ENCODE measurements at regions not wholly inside any gene's neighbourhood (a gene's known extent, or its start where the extent isn't known, plus 50 kb on each side); places are given as distances from the start of the nearest gene placed in this dataset.

- TF ChIP-seq CTCF (IDR thresholded peaks at IDR 0.05; ENCODE audit: insufficient read depth, low read length, poor library complexity, severe bottlenecking) = no peak
- no peak for DNase-seq (ENCODE audit: low read depth)
Observed at GRCh38 chr13:74032325-74032724, 101.9 kb downstream of the KLF12 start.

GRCh38 chr13:74027161-74027779 is 106.9 kb downstream of the KLF12 start:
- no peak for TF ChIP-seq CTCF (IDR thresholded peaks at IDR 0.05; ENCODE audit: insufficient read depth, low read length, poor library complexity, severe bottlenecking)
- H3K36me3 ChIP-seq (ENCODE audit: control insufficient read depth, insufficient read depth, low read length) = no peaks in the 10 kb centered on the region
- no peak overlapping the region for H3K4me3 ChIP-seq (ENCODE audit: low read depth, low read length)
- no peak for DNase-seq (ENCODE audit: low read depth)
- no peaks in the 10 kb centered on the region for H3K27me3 ChIP-seq (ENCODE audit: control insufficient read depth, insufficient read depth, low read length)

More at GRCh38 chr13:74032325-74032724, 101.9 kb downstream of the KLF12 start:
- Histone ChIP-seq H3K36me3 (ENCODE audit: control insufficient read depth, insufficient read depth, low read length) (no peaks in the 10 kb centered on the region), H3K4me3 (ENCODE audit: low read depth, low read length) (no peak overlapping the region), H3K27me3 (ENCODE audit: control insufficient read depth, insufficient read depth, low read length) (no peaks in the 10 kb centered on the region)

DNA sequence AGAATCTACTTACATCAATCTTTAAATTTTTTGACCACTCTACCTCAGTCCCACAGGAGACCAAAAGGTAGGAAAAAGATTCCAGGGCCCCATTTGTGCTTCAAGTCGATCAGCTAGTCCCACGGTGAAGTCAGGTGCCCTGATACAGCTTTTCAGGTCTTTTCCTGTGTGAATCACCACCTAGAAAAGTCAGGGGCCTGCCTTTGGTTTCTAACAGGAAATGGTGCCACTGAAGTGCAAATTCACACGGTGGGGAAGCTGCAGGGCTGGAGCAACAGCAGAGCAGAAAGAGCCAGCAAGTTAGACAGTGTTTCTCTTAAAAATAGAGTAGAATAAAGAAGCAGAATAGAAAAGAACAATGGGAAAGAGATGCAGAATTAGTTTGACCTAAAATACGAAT is 107.5 kb downstream of the KLF12 start:
- Histone ChIP-seq H3K4me3 (ENCODE audit: low read depth, low read length) (no peak overlapping the region), H3K36me3 (ENCODE audit: control insufficient read depth, insufficient read depth, low read length) (no peaks in the 10 kb centered on the region), H3K27me3 (ENCODE audit: control insufficient read depth, insufficient read depth, low read length) (no peaks in the 10 kb centered on the region)
- no peak for TF ChIP-seq CTCF (IDR thresholded peaks at IDR 0.05; ENCODE audit: insufficient read depth, low read length, poor library complexity, severe bottlenecking)
- peak; percentile 32 for DNase-seq (ENCODE audit: low read depth)

- no peaks in the 10 kb centered on the region for H3K36me3 ChIP-seq (ENCODE audit: control insufficient read depth, insufficient read depth, low read length)
- no peaks in the 10 kb centered on the region for H3K27me3 ChIP-seq (ENCODE audit: control insufficient read depth, insufficient read depth, low read length)
- DNase-seq (ENCODE audit: low read depth) = no peak
- H3K4me3 ChIP-seq (ENCODE audit: low read depth, low read length) = no peak overlapping the region
- TF ChIP-seq CTCF (IDR thresholded peaks at IDR 0.05; ENCODE audit: insufficient read depth, low read length, poor library complexity, severe bottlenecking) = no peak
Observed at GRCh38 chr13:74025369-74025768, 108.8 kb downstream of the KLF12 start.

- no peak for TF ChIP-seq CTCF (IDR thresholded peaks at IDR 0.05; ENCODE audit: insufficient read depth, low read length, poor library complexity, severe bottlenecking)
- Histone ChIP-seq H3K27me3 (ENCODE audit: control insufficient read depth, insufficient read depth, low read length) (no peaks in the 10 kb centered on the region), H3K4me3 (ENCODE audit: low read depth, low read length) (no peak overlapping the region), H3K36me3 (ENCODE audit: control insufficient read depth, insufficient read depth, low read length) (no peaks in the 10 kb centered on the region)
- DNase-seq (ENCODE audit: low read depth) = no peak
Observed at GRCh38 chr13:74024856-74025255, 109.3 kb downstream of the KLF12 start.

DNA sequence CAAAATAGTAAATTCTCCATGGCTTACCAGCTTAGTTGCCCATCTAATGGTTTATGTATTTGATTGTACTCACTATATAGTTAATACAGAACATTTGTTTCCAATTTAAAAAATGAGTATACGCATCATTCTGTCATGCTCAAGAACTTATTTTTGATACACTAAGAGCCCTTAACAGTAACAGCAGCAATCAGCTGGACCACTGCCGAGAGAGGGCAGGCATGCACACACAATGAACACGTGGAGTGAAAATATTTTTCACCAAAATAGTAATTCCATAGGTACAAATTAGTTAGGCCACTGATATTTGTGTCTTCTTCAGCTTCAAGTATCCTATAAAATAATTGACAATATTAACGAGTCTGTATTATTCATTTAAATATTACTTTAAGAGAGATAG is 109.9 kb downstream of the KLF12 start:
- H3K4me3 ChIP-seq (ENCODE audit: low read depth, low read length) = no peak overlapping the region
- no peaks in the 10 kb centered on the region for H3K36me3 ChIP-seq (ENCODE audit: control insufficient read depth, insufficient read depth, low read length)
- H3K27me3 ChIP-seq (ENCODE audit: control insufficient read depth, insufficient read depth, low read length) = no peaks in the 10 kb centered on the region
- DNase-seq (ENCODE audit: low read depth) = no peak
- no peak for TF ChIP-seq CTCF (IDR thresholded peaks at IDR 0.05; ENCODE audit: insufficient read depth, low read length, poor library complexity, severe bottlenecking)

All from kidney epithelial cell (primary cell).